Activated CD4-positive, alpha-beta T cell treated with anti-CD3 and anti-CD28 coated beads for 36 hours (primary cell): ENCODE measurements at regions not wholly inside any gene's neighbourhood (a gene's known extent, or its start where the extent isn't known, plus 50 kb on each side); places are given as distances from the start of the nearest gene placed in this dataset.
"Not testable (repeated sequence)": the region's sequence is repeated elsewhere in the genome, so short reads cannot be mapped to it uniquely, and the experiment has no call there.

ENCODE experiments used
- ATAC-seq: fragments of 200-7000 bp; cut with Tn5 transposase; one replicate; pipeline ENCODE4 v1.10.0; 2021; ENCODE audit warnings: mild to moderate bottlenecking, moderate library complexity
- CTCF ChIA-PET: fragments of 350-600 bp; sonication (Branson Sonifier 250); formaldehyde crosslinking; loops from one replicate; lab custom pipeline; 2021; ENCODE audit warnings: antibody characterized with exemption; lab: Charles Lee
- POLR2A ChIA-PET: fragments of 350-600 bp; sonication (Branson Sonifier 250); formaldehyde crosslinking; loops from one replicate; lab custom pipeline; 2021; ENCODE audit warnings: antibody characterized with exemption, inconsistent platforms; lab: Charles Lee
- DNase-seq: peaks from one replicate; pipeline ENCODE4 v3.0.0-alpha.2; 2020
- H3K27ac Mint-ChIP-seq: one replicate; pipeline ENCODE4 v1.8.0; 2021; ENCODE audit warnings: mixed read lengths
- H3K27me3 Mint-ChIP-seq: one replicate; pipeline ENCODE4 v1.8.0; 2021; ENCODE audit warnings: mixed read lengths
- H3K36me3 Mint-ChIP-seq: one replicate; pipeline ENCODE4 v1.8.0; 2021; ENCODE audit warnings: low read depth, mixed read lengths
- H3K4me1 Mint-ChIP-seq: one replicate; pipeline ENCODE4 v1.8.0; 2021; ENCODE audit warnings: mixed read lengths
- H3K4me3 Mint-ChIP-seq: one replicate; pipeline ENCODE4 v1.8.0; 2021; ENCODE audit warnings: mild to moderate bottlenecking, moderate library complexity, mixed read lengths
- H3K9me3 Mint-ChIP-seq: one replicate; pipeline ENCODE4 v1.8.0; 2021; ENCODE audit warnings: low read depth, mixed read lengths
- intact Hi-C, 2 experiments: fragments of 100-400 bp; cut with DNase I in 1 of 2; cut with micrococcal nuclease in 1 of 2; formaldehyde crosslinking; loops; one replicate each; pipeline versions ENCODE4 v1.14.2 to v1.15.1; 2022 to 2024; cut with DNase I, micrococcal nuclease

GRCh38 chr5:17730421-17730820 lies 96.2 kb downstream of the TAF11L14 start:
- Mint-ChIP-seq H3K27me3 (no peaks in the 10 kb centered on the region), H3K4me1 (no peaks in the 10 kb centered on the region), H3K36me3 (no peaks in the 10 kb centered on the region), H3K9me3 (peaks cover 4% of the 10 kb centered on the region), H3K27ac (no peak overlapping the region), H3K4me3 (no peak overlapping the region)
- no peak for DNase-seq
- POLR2A ChIA-PET = no interaction called here
- ATAC-seq = no peak
- intact Hi-C loops = no loop called here
- CTCF ChIA-PET = interaction anchor here (0.7 kb wide), 1 partner anchor 79 kb away, joined by 3 read pairs; no protein-coding TSS in a partner anchor

GRCh38 chr5:17732351-17732923 lies 98.2 kb downstream of the TAF11L14 start:
- no peaks in the 10 kb centered on the region for H3K27me3 Mint-ChIP-seq
- no peak overlapping the region for H3K27ac Mint-ChIP-seq
- H3K4me1 Mint-ChIP-seq = no peaks in the 10 kb centered on the region
- POLR2A ChIA-PET = no interaction called here
- H3K9me3 Mint-ChIP-seq = peaks cover 6% of the 10 kb centered on the region
- no peak overlapping the region for H3K4me3 Mint-ChIP-seq
- no peak for ATAC-seq
- H3K36me3 Mint-ChIP-seq = no peaks in the 10 kb centered on the region
- intact Hi-C loops = no loop called here
- CTCF ChIA-PET = no interaction called here
- DNase-seq = no peak

GRCh38 chr5:17734011-17734410 lies 99.8 kb downstream of the TAF11L14 start:
- no peak overlapping the region for H3K4me3 Mint-ChIP-seq
- no peaks in the 10 kb centered on the region for H3K4me1 Mint-ChIP-seq
- DNase-seq (no peak), ATAC-seq (no peak)
- POLR2A ChIA-PET = no interaction called here
- H3K9me3 Mint-ChIP-seq = peaks cover 10% of the 10 kb centered on the region
- CTCF ChIA-PET = no interaction called here
- no peaks in the 10 kb centered on the region for H3K27me3 Mint-ChIP-seq
- no peak overlapping the region for H3K27ac Mint-ChIP-seq
- intact Hi-C loops = no loop called here
- no peaks in the 10 kb centered on the region for H3K36me3 Mint-ChIP-seq

GRCh38 chr5:17735761-17736160 lies 101.5 kb downstream of the TAF11L14 start:
- no peak overlapping the region for H3K4me3 Mint-ChIP-seq
- H3K4me1 Mint-ChIP-seq = no peaks in the 10 kb centered on the region
- no peaks in the 10 kb centered on the region for H3K36me3 Mint-ChIP-seq
- ATAC-seq (no peak), DNase-seq (no peak)
- H3K9me3 Mint-ChIP-seq = peaks cover 11% of the 10 kb centered on the region
- H3K27ac Mint-ChIP-seq = no peak overlapping the region
- intact Hi-C loops = no loop called here
- H3K27me3 Mint-ChIP-seq = no peaks in the 10 kb centered on the region
- POLR2A ChIA-PET = no interaction called here
- CTCF ChIA-PET = no interaction called here

GRCh38 chr5:17737092-17737491 lies 102.8 kb downstream of the TAF11L14 start:
- no peaks in the 10 kb centered on the region for H3K36me3 Mint-ChIP-seq

GRCh38 chr5:17738446-17738845 lies 104.2 kb downstream of the TAF11L14 start:
- ChIA-PET CTCF (no interaction called here), POLR2A (no interaction called here)
- H3K9me3 Mint-ChIP-seq = peaks cover 11% of the 10 kb centered on the region
- intact Hi-C loops = no loop called here
- no peaks in the 10 kb centered on the region for H3K36me3 Mint-ChIP-seq
- H3K4me3 Mint-ChIP-seq = no peak overlapping the region
- H3K4me1 Mint-ChIP-seq = no peaks in the 10 kb centered on the region
- no peaks in the 10 kb centered on the region for H3K27me3 Mint-ChIP-seq
- DNase-seq (no peak), ATAC-seq (no peak)
- H3K27ac Mint-ChIP-seq = no peak overlapping the region

More at GRCh38 chr5:17737092-17737491, 102.8 kb downstream of the TAF11L14 start:
- intact Hi-C loops = no loop called here
- ChIA-PET CTCF (no interaction called here), POLR2A (no interaction called here)
- H3K4me3 Mint-ChIP-seq = no peak overlapping the region
- H3K27ac Mint-ChIP-seq = no peak overlapping the region
- no peaks in the 10 kb centered on the region for H3K27me3 Mint-ChIP-seq
- H3K9me3 Mint-ChIP-seq = peaks cover 11% of the 10 kb centered on the region
- ATAC-seq (no peak), DNase-seq (no peak)
- H3K4me1 Mint-ChIP-seq = no peaks in the 10 kb centered on the region

GRCh38 chr5:17743580-17744435 lies 109.5 kb downstream of the TAF11L14 start:
- Mint-ChIP-seq H3K27ac (no peak overlapping the region), H3K4me1 (no peaks in the 10 kb centered on the region), H3K27me3 (no peaks in the 10 kb centered on the region), H3K9me3 (peaks cover 7% of the 10 kb centered on the region), H3K4me3 (no peak overlapping the region), H3K36me3 (no peaks in the 10 kb centered on the region)
- intact Hi-C loops = no loop called here
- ChIA-PET CTCF (no interaction called here), POLR2A (no interaction called here)
- DNase-seq (no peak), ATAC-seq (no peak)

GRCh38 chr5:17748201-17748600 lies 113.9 kb downstream of the TAF11L14 start:
- Mint-ChIP-seq H3K27ac (no peak overlapping the region), H3K4me3 (no peak overlapping the region), H3K36me3 (no peaks in the 10 kb centered on the region), H3K9me3 (peaks cover 6% of the 10 kb centered on the region), H3K27me3 (no peaks in the 10 kb centered on the region), H3K4me1 (no peaks in the 10 kb centered on the region)
- POLR2A ChIA-PET = interaction anchor here (0.5 kb wide), 1 partner anchor 438 kb away, joined by 3 read pairs; no protein-coding TSS in a partner anchor
- ATAC-seq (no peak), DNase-seq (no peak)
- intact Hi-C loops = no loop called here
- CTCF ChIA-PET = interaction anchor here (0.8 kb wide), 1 partner anchor 548 kb away, joined by 4 read pairs; no protein-coding TSS in a partner anchor

- CTCF ChIA-PET = interaction anchor here (0.8 kb wide), 1 partner anchor 548 kb away, joined by 4 read pairs; no protein-coding TSS in a partner anchor
- ATAC-seq = no peak
Observed at GRCh38 chr5:17748941-17749340, 114.7 kb downstream of the TAF11L14 start.

GRCh38 chr5:17755406-17755805 lies 121.1 kb downstream of the TAF11L14 start:
- peaks cover 12% of the 10 kb centered on the region for H3K9me3 Mint-ChIP-seq
- POLR2A ChIA-PET, H3K27ac Mint-ChIP-seq, H3K4me1 Mint-ChIP-seq, H3K36me3 Mint-ChIP-seq, ATAC-seq, intact Hi-C loops, H3K4me3 Mint-ChIP-seq, DNase-seq, CTCF ChIA-PET, H3K27me3 Mint-ChIP-seq: not testable (repeated sequence)

More at GRCh38 chr5:17748941-17749340, 114.7 kb downstream of the TAF11L14 start:
- Mint-ChIP-seq H3K9me3 (peaks cover 2% of the 10 kb centered on the region), H3K27me3 (no peaks in the 10 kb centered on the region), H3K36me3 (no peaks in the 10 kb centered on the region), H3K4me1 (no peaks in the 10 kb centered on the region), H3K4me3 (no peak overlapping the region), H3K27ac (no peak overlapping the region)
- no peak for DNase-seq
- intact Hi-C loops = no loop called here
- POLR2A ChIA-PET = no interaction called here

- Mint-ChIP-seq H3K27ac (no peak overlapping the region), H3K4me3 (no peak overlapping the region), H3K27me3 (no peaks in the 10 kb centered on the region), H3K4me1 (no peaks in the 10 kb centered on the region), H3K9me3 (peaks cover 7% of the 10 kb centered on the region), H3K36me3 (no peaks in the 10 kb centered on the region)
- DNase-seq = no peak
- ChIA-PET POLR2A (no interaction called here), CTCF (no interaction called here)
- ATAC-seq = no peak
- intact Hi-C loops = no loop called here
Observed at GRCh38 chr5:17761326-17761725, 127.1 kb downstream of the TAF11L14 start.

GRCh38 chr5:17763301-17763700 lies 129.0 kb downstream of the TAF11L14 start:
- POLR2A ChIA-PET = no interaction called here
- DNase-seq (no peak), ATAC-seq (no peak)
- CTCF ChIA-PET = interaction anchor here (0.7 kb wide), 1 partner anchor 382 kb away, joined by 3 read pairs; no protein-coding TSS in a partner anchor
- peaks cover 13% of the 10 kb centered on the region for H3K9me3 Mint-ChIP-seq
- H3K27me3 Mint-ChIP-seq = no peaks in the 10 kb centered on the region
- H3K36me3 Mint-ChIP-seq = no peaks in the 10 kb centered on the region
- no peaks in the 10 kb centered on the region for H3K4me1 Mint-ChIP-seq
- H3K4me3 Mint-ChIP-seq = no peak overlapping the region
- H3K27ac Mint-ChIP-seq = no peak overlapping the region
- intact Hi-C loops = no loop called here
